Activated naive CD4-positive, alpha-beta T cell treated with anti-CD3 and anti-CD28 coated beads, Interleukin-2, amount 10 ng/mL, durations not matched to agents 7 days and 5 days (primary cell): ENCODE measurements at regions not wholly inside any gene's neighbourhood (a gene's known extent, or its start where the extent isn't known, plus 50 kb on each side); places are given as distances from the start of the nearest gene placed in this dataset.
"Not testable (repeated sequence)": the region's sequence is repeated elsewhere in the genome, so short reads cannot be mapped to it uniquely, and the experiment has no call there.

ENCODE experiments used
- CTCF ChIA-PET: fragments of 350-600 bp; sonication (Branson Sonifier 250); formaldehyde crosslinking; loops from one replicate; lab custom pipeline; 2021; ENCODE audit warnings: antibody characterized with exemption; lab: Charles Lee
- DNase-seq: peaks from one replicate; pipeline ENCODE4 v3.0.0-alpha.2; 2020
- H3K27ac Mint-ChIP-seq: one replicate; pipeline ENCODE4 v1.8.0; 2021; ENCODE audit warnings: mild to moderate bottlenecking, moderate library complexity, mixed read lengths
- H3K27me3 Mint-ChIP-seq: one replicate; pipeline ENCODE4 v1.8.0; 2021; ENCODE audit warnings: mild to moderate bottlenecking, mixed read lengths
- H3K36me3 Mint-ChIP-seq: one replicate; pipeline ENCODE4 v1.8.0; 2021; ENCODE audit warnings: mixed read lengths
- H3K4me1 Mint-ChIP-seq: one replicate; pipeline ENCODE4 v1.8.0; 2021; ENCODE audit warnings: mixed read lengths
- H3K4me3 Mint-ChIP-seq: one replicate; pipeline ENCODE4 v1.8.0; 2021; ENCODE audit warnings: mild to moderate bottlenecking, moderate library complexity, mixed read lengths
- H3K9me3 Mint-ChIP-seq: one replicate; pipeline ENCODE4 v1.8.0; 2021; ENCODE audit warnings: mixed read lengths

GRCh38 chr3:62926494-62926893 is 51.3 kb upstream of the CADPS start:
- CTCF ChIA-PET: no interaction called here
- Mint-ChIP-seq H3K4me1 (no peaks in the 10 kb centered on the region), H3K27me3 (no peaks in the 10 kb centered on the region), H3K36me3 (no peaks in the 10 kb centered on the region), H3K4me3 (no peak overlapping the region), H3K27ac (no peak overlapping the region), H3K9me3 (peaks cover under 1% of the 10 kb centered on the region)
- no peak for DNase-seq

DNA sequence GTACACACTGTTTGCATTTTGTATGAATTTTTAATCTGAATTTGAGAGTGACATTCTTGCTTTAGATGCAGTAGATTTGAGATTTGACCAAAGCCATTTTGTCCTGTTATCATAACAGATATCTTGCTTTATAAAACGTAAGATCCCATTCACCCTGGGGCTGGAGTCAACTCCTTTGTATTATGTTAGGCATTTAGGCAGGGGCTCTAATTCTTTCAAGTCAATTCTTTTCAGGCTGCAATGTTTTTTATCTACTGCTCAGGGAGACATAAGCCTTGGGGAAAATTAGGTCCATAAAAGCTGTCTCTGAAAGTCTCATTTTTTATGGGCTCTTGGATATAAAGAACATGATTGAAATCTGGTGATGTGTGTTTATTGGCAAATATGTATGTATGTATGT is 53.0 kb upstream of the CADPS start:
- H3K9me3 Mint-ChIP-seq: no peaks in the 10 kb centered on the region
- H3K36me3 Mint-ChIP-seq: no peaks in the 10 kb centered on the region
- no peaks in the 10 kb centered on the region for H3K4me1 Mint-ChIP-seq
- DNase-seq: no peak
- no peak overlapping the region for H3K4me3 Mint-ChIP-seq
- CTCF ChIA-PET: no interaction called here
- no peaks in the 10 kb centered on the region for H3K27me3 Mint-ChIP-seq
- no peak overlapping the region for H3K27ac Mint-ChIP-seq

- Mint-ChIP-seq H3K36me3 (no peaks in the 10 kb centered on the region), H3K9me3 (no peaks in the 10 kb centered on the region), H3K27ac (no peak overlapping the region), H3K27me3 (no peaks in the 10 kb centered on the region), H3K4me3 (no peak overlapping the region), H3K4me1 (no peaks in the 10 kb centered on the region)
- CTCF ChIA-PET: no interaction called here
- DNase-seq: no peak
These were observed 54.6 kb upstream of the CADPS start for GRCh38 chr3:62929771-62930170.

DNA sequence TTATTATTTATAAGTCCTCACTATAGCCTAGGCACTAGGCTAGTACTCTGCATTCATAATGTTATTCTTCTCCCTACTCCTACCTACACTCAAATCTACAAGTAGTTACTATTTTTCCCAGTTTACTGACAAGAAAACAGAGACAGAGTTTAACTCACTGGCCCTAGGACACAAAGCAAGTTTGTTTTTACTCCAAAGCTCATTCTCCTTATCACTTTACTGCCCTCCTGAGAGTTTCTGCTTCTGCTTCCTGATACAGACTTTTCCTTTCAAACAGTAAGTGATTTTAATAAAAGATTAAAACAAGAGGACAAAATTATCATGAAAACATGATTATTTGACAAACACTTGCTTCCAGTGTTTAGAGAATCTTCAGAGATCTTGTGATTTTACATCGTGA is 60.6 kb upstream of the CADPS start:
- no peak for DNase-seq
- Mint-ChIP-seq H3K27ac (no peak overlapping the region), H3K9me3 (no peaks in the 10 kb centered on the region), H3K4me3 (no peak overlapping the region), H3K36me3 (no peaks in the 10 kb centered on the region), H3K4me1 (no peaks in the 10 kb centered on the region), H3K27me3 (no peaks in the 10 kb centered on the region)
- CTCF ChIA-PET: no interaction called here

DNA sequence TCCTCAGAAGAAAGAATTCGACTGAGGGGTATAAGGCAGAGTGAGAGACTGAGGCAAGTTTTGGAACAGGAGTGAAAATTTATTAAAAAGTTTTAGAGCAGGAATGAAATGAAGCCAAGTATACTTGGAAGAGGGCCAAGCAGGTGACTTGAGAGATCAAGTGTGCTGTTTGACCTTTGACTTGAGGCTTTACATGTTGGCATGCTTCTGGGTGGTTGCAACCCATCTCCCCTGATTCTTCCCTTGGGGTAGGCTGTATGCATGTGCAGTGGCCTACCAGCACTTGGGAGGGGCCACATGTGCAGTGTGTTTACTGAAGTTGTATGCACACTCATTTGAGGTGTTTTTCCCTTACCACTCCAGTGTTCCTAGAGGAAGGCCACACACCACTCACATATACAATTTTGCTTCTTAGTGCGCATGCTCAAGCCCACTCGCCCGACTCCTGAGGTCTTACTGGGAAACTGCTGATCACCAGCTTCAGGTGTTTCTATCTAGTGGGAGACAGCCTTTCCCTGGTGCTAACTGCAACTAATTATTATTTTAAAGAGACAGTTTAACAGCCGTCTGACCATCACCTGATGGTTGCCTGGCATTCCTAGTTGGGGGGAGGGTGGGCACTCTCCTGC is 61.5 kb upstream of the CADPS start:
- no peak for DNase-seq
- Mint-ChIP-seq H3K27me3 (no peaks in the 10 kb centered on the region), H3K27ac (no peak overlapping the region), H3K36me3 (no peaks in the 10 kb centered on the region), H3K4me1 (no peaks in the 10 kb centered on the region), H3K9me3 (no peaks in the 10 kb centered on the region), H3K4me3 (no peak overlapping the region)
- CTCF ChIA-PET: no interaction called here

GRCh38 chr3:62938583-62938982 is 63.4 kb upstream of the CADPS start:
- Mint-ChIP-seq H3K9me3 (no peaks in the 10 kb centered on the region), H3K36me3 (no peaks in the 10 kb centered on the region), H3K4me3 (no peak overlapping the region), H3K4me1 (no peaks in the 10 kb centered on the region), H3K27me3 (no peaks in the 10 kb centered on the region), H3K27ac (no peak overlapping the region)
- DNase-seq: no peak
- CTCF ChIA-PET: no interaction called here

GRCh38 chr3:62939707-62940106 is 64.5 kb upstream of the CADPS start:
- DNase-seq: no peak
- Mint-ChIP-seq H3K9me3 (no peaks in the 10 kb centered on the region), H3K27ac (no peak overlapping the region), H3K4me1 (no peaks in the 10 kb centered on the region), H3K36me3 (no peaks in the 10 kb centered on the region), H3K27me3 (no peaks in the 10 kb centered on the region), H3K4me3 (no peak overlapping the region)
- CTCF ChIA-PET: no interaction called here

DNA sequence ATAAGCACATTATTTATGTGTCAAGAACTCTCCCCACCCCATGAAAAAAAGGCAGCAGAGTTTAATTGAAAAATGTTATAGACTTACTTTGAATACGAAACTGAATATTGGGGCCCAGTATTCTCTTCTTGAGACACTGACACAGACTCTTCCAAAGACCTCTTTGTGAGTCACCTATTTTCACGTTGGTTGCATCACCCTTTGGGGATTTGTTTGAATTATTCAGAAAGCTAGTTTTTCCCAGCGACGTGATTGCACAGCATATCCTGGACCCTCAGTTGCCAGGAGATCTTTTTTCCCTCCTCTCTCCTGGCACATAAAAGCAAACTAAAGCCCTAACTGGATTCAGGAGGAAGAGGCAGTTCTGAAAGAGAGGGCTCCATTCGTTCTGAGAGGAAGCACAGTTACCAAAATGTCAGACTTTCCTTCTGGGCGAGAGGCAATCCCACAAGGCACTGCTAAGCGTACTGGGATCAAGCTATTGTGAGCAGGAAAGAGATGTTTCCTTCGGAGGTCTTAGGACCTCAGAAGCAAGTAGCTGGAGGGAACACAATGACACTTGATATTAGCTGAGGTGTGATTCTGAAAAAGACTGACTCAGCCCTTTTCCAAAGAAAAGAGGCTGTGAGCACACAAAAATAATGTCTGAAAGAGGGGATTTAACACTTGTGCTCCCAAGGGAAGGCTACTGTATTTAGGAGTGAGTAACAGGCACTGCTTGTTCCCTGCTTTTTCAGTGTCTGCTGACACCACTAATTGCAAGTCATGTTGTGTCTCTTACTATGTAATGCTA is 65.8 kb upstream of the CADPS start:
- DNase-seq: no peak
- Mint-ChIP-seq H3K36me3 (no peaks in the 10 kb centered on the region), H3K9me3 (no peaks in the 10 kb centered on the region), H3K4me3 (no peak overlapping the region), H3K27me3 (no peaks in the 10 kb centered on the region), H3K4me1 (no peaks in the 10 kb centered on the region), H3K27ac (no peak overlapping the region)
- CTCF ChIA-PET: no interaction called here

- CTCF ChIA-PET: no interaction called here
- Mint-ChIP-seq H3K4me3 (no peak overlapping the region), H3K4me1 (no peaks in the 10 kb centered on the region), H3K27me3 (no peaks in the 10 kb centered on the region), H3K36me3 (no peaks in the 10 kb centered on the region), H3K27ac (no peak overlapping the region), H3K9me3 (no peaks in the 10 kb centered on the region)
- DNase-seq: no peak
These were observed 67.0 kb upstream of the CADPS start for GRCh38 chr3:62942227-62942626.

- CTCF ChIA-PET: no interaction called here
- H3K27me3 Mint-ChIP-seq: no peaks in the 10 kb centered on the region
- no peaks in the 10 kb centered on the region for H3K9me3 Mint-ChIP-seq
- no peak overlapping the region for H3K27ac Mint-ChIP-seq
- H3K4me1 Mint-ChIP-seq: no peaks in the 10 kb centered on the region
- no peak for DNase-seq
- H3K4me3 Mint-ChIP-seq: no peak overlapping the region
- H3K36me3 Mint-ChIP-seq: no peaks in the 10 kb centered on the region
These were observed 67.5 kb upstream of the CADPS start for GRCh38 chr3:62942764-62943163.

DNA sequence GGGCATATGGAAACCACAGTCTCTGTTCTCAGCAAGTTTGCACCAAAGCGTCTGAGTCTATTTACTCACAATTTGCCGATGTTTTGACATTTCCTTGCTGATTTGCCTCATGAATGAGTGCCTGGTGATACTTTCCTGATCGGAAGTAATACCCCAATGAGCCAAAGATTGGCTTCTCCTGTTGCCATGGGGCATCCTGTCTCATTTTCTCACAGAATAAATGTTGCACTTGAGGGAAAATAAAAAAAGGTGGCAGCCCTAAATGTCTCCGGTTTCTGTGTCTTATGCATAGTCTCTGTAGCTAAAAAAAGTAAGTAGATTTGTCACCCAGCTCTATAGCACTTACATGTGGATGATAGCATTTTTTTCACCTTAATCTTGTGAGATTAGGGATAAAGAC is 73.7 kb upstream of the CADPS start:
- no peaks in the 10 kb centered on the region for H3K4me1 Mint-ChIP-seq
- DNase-seq: no peak
- H3K36me3 Mint-ChIP-seq: no peaks in the 10 kb centered on the region
- no peaks in the 10 kb centered on the region for H3K9me3 Mint-ChIP-seq
- CTCF ChIA-PET: no interaction called here
- no peaks in the 10 kb centered on the region for H3K27me3 Mint-ChIP-seq
- no peak overlapping the region for H3K27ac Mint-ChIP-seq
- H3K4me3 Mint-ChIP-seq: no peak overlapping the region

- no peaks in the 10 kb centered on the region for H3K36me3 Mint-ChIP-seq
- CTCF ChIA-PET: no interaction called here
- H3K4me3 Mint-ChIP-seq: no peak overlapping the region
- H3K27ac Mint-ChIP-seq: no peak overlapping the region
- no peaks in the 10 kb centered on the region for H3K4me1 Mint-ChIP-seq
- H3K27me3 Mint-ChIP-seq: no peaks in the 10 kb centered on the region
- H3K9me3 Mint-ChIP-seq: no peaks in the 10 kb centered on the region
- no peak for DNase-seq
These were observed 75.0 kb upstream of the CADPS start for GRCh38 chr3:62950210-62950609.

GRCh38 chr3:62951037-62951613 is 75.9 kb upstream of the CADPS start:
- CTCF ChIA-PET: no interaction called here
- no peak overlapping the region for H3K27ac Mint-ChIP-seq
- no peak overlapping the region for H3K4me3 Mint-ChIP-seq
- no peak for DNase-seq
- H3K9me3 Mint-ChIP-seq: no peaks in the 10 kb centered on the region
- no peaks in the 10 kb centered on the region for H3K4me1 Mint-ChIP-seq
- no peaks in the 10 kb centered on the region for H3K36me3 Mint-ChIP-seq
- no peaks in the 10 kb centered on the region for H3K27me3 Mint-ChIP-seq

GRCh38 chr3:62951880-62952279 is 76.7 kb upstream of the CADPS start:
- CTCF ChIA-PET, DNase-seq, H3K4me3 Mint-ChIP-seq, H3K9me3 Mint-ChIP-seq, H3K4me1 Mint-ChIP-seq, H3K27ac Mint-ChIP-seq, H3K27me3 Mint-ChIP-seq, H3K36me3 Mint-ChIP-seq: not testable (repeated sequence)

DNA sequence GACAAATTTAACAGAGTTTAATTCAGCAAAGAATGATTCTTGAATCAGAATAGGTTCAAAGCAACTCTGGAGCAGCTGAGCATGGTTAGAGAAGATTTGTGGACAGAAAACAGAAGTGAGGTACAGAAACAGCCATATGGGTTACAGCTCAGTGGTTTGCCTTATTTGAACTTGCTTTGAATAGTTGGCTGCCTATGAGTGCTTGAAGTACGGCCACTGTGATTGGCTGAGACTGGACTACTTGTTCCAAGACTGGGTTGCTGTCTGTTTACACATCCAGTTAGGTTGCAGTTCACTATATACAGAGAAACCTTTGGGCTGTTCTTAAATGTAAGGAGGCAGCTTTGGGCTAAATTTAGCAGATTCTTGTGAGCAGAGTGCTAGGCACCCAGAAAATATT is 79.4 kb upstream of the CADPS start:
- Mint-ChIP-seq H3K9me3 (no peaks in the 10 kb centered on the region), H3K27ac (no peak overlapping the region)
- CTCF ChIA-PET: no interaction called here

More for the DNA sequence above, 79.4 kb upstream of the CADPS start:
- H3K36me3 Mint-ChIP-seq: no peaks in the 10 kb centered on the region
- no peaks in the 10 kb centered on the region for H3K27me3 Mint-ChIP-seq
- DNase-seq: no peak
- H3K4me3 Mint-ChIP-seq: no peak overlapping the region
- no peaks in the 10 kb centered on the region for H3K4me1 Mint-ChIP-seq
